Activated CD4-positive, CD25-positive, alpha-beta regulatory T cell (primary cell): ENCODE measurements at regions not wholly inside any gene's neighbourhood (a gene's known extent, or its start where the extent isn't known, plus 50 kb on each side); places are given as distances from the start of the nearest gene placed in this dataset.

Source experiments
- DNase-seq, 4 experiments: peaks; one replicate each; lab custom pipeline; 2025; lab: John Stamatoyannopoulos, UW

- DNase-seq, result no peak
These were observed 1162.6 kb upstream of the TENM4 start for GRCh38 chr11:80603472-80603871.

DNA sequence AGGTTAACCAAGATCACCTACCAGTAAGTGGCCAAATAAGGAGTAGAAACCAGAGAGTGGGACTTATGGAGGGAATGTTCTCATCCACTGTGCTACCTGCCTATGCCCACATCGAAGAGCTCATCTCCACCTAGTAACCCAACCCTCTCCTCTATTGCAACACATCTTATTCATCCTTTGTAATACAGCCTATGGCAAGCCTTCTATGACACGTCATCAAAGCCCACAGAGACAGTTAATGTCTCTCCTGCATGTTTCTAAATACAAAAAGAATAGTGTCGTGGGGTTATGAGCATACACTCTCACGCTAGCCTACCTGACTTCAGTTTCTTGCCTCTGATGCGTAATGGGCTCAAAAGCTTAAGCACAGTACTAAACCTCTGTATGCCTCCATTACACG, 1158.1 kb upstream of the TENM4 start:
- no peak for DNase-seq

- DNase-seq, result no peak
These were observed 1155.5 kb upstream of the TENM4 start for GRCh38 chr11:80596291-80596810.

DNA sequence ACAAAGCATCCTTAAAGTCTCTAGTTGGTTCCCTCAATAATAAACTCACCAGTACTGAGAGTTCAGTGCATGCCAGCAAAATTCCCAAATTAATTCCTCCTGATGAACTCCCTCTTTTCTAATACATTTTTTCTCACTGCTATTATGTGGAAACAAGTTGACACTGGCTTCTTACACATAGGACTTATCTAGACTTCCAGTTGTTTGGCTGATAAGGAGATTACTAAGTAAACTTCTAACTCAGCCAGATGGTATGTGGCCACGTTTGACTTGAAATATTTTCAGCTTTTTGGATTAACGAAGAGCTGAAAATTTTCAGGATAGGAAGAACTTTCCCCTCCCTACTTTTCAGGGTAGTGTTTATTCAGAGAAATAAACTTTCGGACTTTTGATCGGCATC, 1154.2 kb upstream of the TENM4 start:
- no peak for DNase-seq

GRCh38 chr11:80593648-80594374, 1153.0 kb upstream of the TENM4 start:
- no peak for DNase-seq

DNA sequence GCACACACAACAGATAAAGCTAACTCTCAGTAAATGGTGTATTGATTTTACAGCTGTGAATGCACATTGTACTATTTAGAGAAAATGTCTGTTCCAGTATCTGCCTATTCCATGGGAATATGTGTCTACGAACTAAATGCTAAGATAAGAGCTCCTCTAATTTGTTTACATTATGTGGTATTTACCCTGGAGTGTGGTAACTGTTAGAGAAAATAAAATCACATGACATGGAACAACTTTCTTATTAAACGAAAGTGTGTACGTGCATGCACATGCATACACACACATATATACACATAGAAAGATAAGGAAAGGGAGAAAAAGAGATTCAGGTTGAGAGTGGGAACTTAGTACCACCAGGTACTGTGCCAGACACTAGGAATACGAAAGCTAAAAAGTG, 1151.7 kb upstream of the TENM4 start:
- no peak for DNase-seq

DNA sequence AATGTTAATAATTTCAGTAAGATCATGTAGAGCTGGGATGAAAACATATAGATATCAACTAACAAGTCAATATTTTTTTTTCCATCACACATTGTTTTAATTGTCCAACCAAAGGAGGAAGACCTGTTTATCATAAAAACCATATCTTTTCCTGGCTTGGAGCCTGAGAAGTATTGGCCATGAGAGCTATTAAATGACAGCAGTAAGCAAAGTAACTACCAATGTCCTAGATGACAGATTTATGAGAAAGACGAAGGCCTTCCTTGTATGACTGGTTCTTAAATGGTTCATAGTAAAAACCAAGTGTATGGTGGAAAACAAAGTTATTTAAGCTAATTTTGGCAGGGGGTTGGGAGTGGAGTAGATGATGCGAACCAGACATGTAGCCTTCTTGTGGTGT, 1147.1 kb upstream of the TENM4 start:
- DNase-seq, result no peak

- DNase-seq, result no peak
These were observed 1145.6 kb upstream of the TENM4 start for GRCh38 chr11:80586464-80586863.

DNA sequence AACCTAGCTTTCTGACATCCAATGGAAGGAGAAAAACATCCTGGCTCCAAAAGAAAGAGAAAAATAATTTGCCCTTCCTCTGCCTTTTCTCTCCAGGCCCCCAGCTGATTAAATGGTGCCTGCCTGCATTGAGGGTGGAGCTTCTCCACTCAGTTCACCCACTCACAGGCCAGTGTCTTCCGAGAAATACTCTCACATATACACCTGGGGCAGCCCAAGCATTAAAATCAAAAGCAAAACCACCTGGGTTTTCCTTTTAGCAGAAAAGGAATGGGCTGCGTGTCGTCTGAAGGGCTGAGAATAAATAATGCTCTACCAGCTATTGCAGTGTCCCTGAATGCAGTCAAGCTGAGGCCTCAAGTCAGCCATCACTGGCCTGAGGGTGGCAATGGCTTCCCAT, 1143.8 kb upstream of the TENM4 start:
- DNase-seq, result no peak

DNA sequence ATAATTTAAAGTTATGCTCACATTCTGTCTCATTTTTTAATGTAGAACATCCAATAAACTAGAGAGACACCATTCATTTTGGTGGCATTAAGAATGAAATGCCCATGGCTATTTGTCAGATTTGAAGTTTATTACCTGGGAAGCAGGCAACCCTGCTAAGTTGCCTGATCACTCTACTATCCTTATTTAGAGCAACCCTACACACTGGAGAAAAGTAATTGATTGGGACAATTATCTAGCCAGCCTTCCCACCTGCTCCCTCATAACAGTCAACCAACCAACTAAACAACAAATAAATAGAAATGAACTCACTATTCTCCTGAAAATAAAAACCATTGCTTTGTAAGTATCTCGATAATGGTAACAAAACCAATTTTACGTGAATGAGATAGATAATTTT, 1129.0 kb upstream of the TENM4 start:
- no peak for DNase-seq

DNA sequence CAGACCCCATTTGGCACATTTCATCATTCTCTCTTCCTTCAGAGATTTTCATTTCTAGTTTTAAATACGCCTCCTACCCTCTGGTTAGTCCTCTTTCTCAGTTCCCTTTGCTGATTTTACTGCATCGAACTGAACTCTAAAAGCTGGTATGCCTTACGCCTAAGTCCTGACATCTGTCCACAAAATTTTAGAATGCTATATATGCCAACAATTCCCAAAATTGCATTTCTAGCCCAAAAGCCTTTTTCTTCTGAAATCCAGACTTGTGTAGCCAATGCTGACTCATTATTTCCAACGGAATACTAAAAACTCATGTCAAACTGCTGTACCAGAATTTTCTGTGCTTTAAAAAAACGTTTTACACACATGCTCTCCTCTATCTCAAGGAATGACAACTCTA, 1124.4 kb upstream of the TENM4 start:
- no peak for DNase-seq

- no peak for DNase-seq
These were observed 1121.8 kb upstream of the TENM4 start for GRCh38 chr11:80562523-80563125.

DNA sequence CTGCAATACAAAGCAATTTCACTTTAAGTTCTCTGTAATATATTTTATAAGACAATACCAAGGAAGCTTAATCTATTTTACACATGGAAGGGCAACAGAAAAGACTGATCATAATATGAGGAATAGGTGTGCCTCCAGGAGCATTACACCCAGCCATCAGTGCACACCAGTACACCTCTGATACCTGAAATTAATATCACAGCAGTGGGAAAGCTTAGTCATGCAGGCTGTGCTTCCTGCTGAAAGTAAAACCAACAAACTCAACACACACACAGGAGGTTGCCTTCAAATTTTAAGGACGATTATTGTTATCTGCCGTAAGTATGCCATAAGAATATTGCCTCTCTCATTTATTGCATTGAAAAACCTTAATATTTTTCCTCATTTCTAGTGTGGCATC, 1119.1 kb upstream of the TENM4 start:
- no peak for DNase-seq

GRCh38 chr11:80553565-80553964, 1112.7 kb upstream of the TENM4 start:
- DNase-seq, result no peak

DNA sequence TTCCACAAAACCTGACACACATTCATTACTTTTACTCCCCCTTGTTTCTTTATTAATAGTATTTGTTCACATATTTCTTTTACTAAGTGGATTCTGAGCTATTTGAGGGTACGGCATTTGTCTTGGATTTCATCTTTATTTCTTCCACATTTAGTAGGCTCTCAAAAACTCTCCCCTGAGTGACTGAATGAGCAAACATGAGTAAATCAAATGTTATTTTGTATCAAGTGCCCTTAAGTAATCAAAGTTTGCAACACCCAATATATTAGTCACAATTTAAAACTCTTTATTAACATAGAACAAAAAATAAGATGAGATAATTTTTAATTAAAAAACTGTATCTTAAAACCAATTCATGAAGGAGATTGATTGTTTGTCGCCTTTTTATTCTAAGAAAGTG, 1101.9 kb upstream of the TENM4 start:
- no peak for DNase-seq

DNA sequence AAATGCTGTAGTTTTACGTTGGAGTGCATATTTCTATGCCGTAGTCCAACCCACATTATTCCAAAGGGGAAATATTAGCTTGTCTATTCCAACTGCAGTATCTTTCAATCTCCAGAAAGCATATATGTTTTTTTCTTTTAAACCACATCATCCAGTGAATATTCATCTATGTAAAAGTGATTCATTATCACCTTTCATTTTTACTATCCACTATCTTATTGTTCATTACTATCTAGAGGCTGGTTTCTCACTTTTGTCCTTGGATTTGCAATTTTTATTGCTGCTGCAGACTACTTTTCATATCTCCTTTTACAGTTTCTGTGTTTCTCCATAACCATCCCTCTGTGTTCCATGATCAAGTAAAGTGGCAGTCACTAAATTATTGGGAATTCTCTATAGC, 1097.2 kb upstream of the TENM4 start:
- DNase-seq, result no peak

- no peak for DNase-seq
These were observed 1092.6 kb upstream of the TENM4 start for GRCh38 chr11:80533463-80533862.

DNA sequence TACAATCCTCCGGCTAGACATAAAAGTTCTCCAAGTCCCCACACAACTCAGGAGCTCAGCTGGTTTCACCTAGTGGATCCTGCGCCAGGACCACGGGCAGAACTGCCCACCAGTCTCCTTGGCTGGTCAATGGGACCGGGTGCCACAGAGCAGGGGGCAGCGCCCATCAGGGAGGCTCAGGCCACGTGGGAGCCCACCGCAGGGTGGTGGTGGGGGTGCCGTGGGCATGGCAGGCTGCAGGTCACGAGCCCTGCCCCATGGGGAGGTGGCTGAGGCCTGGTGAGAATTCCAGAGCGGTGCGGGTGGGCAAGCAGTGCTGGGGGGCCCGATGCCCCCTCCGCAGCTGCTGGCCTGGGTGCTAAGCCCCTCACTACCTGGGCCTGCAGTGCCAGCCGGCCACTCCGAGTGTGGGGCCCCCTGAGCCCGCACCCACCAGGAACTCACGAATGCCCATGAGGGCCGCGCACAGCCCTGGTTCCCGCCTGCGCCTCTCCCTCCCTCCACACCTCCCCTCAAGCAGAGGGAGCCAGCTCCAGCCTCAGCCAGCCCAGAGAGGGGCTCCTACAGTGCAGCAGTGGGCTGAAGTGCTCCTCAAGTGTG, 1091.9 kb upstream of the TENM4 start:
- no peak for DNase-seq

DNA sequence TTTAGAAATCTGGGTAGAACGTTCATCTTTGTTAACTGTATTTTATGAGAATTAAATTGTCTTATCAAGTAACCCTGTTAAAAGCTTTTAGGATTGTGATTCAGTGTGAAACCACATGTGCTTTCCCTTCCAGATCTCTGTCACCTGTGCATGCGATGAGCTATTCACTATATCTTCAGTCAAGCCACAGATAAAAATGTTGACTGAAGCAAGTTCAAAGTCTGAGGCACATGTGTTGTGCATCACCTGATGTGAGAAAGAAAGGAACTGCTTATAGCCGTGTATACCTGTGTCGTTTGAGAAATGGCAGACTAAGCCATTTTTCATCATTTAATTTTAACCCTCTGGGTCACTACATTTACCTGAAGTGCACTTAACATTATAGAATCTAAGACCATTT, 1088.9 kb upstream of the TENM4 start:
- no peak for DNase-seq

DNA sequence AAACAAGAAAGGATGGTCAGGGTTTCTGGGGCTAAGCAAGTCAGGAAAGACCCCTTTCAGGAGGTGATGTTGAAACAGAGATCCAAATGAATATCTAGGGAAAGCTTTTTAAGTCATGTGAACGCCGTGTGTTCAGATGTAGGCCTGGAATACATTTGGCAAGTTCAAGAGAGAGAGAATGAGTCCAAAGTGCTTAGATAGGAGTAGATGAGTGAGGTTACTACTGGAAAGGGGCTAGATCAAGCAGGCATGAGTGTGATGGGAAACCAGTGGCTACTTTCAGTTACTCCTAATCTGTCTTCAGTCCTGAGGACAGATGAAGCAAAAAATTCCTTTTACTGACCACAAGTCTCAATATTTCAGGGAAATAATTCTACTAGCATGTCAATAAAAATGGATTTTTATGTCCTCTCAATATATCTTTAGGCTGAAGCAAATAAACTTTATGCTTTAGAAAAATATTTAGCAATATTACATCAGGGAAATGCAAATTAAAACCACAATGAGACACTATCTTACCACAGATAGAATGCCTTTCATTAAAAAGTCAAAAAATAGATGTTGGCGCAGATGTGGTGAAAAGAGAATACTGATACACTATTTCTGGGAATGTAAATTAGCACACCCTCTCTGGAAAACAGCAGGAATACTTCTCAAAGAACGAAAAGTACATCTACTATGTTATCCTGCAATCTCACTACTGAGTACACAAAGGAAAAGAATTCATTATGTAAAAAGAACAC, 1085.0 kb upstream of the TENM4 start:
- no peak for DNase-seq

DNA sequence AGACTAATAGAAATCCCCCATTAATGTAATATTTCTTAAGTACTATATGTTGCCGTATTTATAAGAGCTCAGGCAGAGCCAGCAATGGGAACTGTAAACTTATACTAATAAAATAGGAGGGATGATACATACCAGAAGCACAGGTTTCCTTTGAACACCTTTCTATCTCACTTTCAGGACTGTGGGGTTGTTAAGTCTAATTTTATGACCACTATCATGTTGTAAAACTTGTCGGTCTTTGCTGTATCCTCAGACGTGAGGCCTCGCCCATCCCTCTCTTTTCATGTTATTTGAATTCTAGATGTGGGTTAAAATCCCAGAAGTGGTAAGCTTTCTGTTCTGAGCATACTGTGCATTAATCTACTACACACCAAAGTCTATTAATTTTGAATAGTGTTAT, 1083.5 kb upstream of the TENM4 start:
- no peak for DNase-seq

DNA sequence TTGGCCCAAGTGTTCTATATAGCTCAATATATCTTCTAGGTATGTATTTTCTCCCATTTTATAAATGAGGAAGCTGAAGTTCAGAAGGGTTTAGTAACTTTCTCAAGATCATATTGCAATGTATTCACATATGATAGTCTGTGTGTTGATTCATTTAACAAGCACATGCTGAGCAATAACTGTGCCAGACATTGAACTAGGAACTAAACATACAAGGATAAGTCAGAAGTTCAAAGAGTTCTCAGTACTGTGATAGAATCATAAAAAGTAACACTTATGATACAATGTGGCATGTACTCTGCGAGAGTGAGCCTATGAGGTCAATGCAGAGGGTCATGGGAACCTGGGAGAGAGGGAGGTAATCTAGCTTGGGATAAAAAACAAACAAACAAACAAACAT, 1082.2 kb upstream of the TENM4 start:
- DNase-seq, result no peak

DNA sequence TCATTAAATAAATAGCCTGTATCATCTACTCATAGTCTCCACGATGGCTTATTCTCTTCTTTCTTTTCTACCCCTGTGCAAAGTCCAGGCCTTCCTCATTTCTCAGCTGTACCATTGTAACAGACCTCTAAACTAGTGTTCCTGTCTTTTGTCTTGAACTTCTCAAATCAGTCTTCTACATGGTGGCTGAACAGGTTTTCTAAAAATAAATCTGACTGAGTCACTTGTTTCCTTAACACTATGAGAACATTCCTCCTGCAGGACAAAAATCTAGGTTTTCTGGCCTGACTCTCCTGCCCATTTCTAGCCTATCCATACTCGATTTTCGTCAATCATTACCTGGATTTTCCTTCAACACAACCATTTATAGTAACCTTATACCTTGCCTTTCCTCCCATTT, 1080.8 kb upstream of the TENM4 start:
- DNase-seq, result no peak
